Endothelial cell of umbilical vein (primary cell): ENCODE measurements at regions not wholly inside any gene's neighbourhood (a gene's known extent, or its start where the extent isn't known, plus 50 kb on each side); places are given as distances from the start of the nearest gene placed in this dataset.

Source experiments
- BruUV-seq: library from RNA; stranded (reverse); fragments of 400-500 nt; replicated peaks from 2 replicates; lab custom pipeline; 2021; lab: Mats Ljungman, UMichigan
- CTCF ChIA-PET: fragments of 300-600, 350-600 bp; sonication (Branson Sonifier 250); formaldehyde crosslinking; loops from one replicate; lab custom pipeline; 2021; ENCODE audit warnings: antibody characterized with exemption, inconsistent platforms; lab: Charles Lee
- POLR2A ChIA-PET: fragments of 300-600, 350-600 bp; sonication (Branson Sonifier 250); formaldehyde crosslinking; loops from one replicate; lab custom pipeline; 2021; ENCODE audit warnings: antibody characterized with exemption, inconsistent platforms; lab: Charles Lee
- DNase-seq: peaks from one replicate; pipeline ENCODE4 v3.0.0-alpha.2; 2011; ENCODE audit warnings: low read depth, low spot score
- FAIRE-seq: peaks from 2 replicates; lab custom pipeline; 2011; peaks lifted over from hg19 to GRCh38; lab: Jason Lieb, UNC
- H2AFZ ChIP-seq: 2 replicates; pipeline ENCODE4 v1.6.0; 2012; ENCODE audit warnings: low read depth, low read length, control low read depth, inconsistent platforms
- H3K27ac ChIP-seq: 2 replicates; pipeline ENCODE4 v1.5.1; 2011; ENCODE audit warnings: low read depth, mild to moderate bottlenecking, control low read depth, low read length, moderate library complexity; ENCODE audit not compliant: insufficient read depth
- H3K27me3 ChIP-seq, 2 experiments: 2 replicates each; pipeline versions ENCODE4 v1.6.0 to v1.6.1; 2011; ENCODE audit warnings: low read length in 2 of 2, mixed read lengths in 1 of 2; ENCODE audit not compliant: control insufficient read depth in 2 of 2, insufficient read depth in 2 of 2
- H3K36me3 ChIP-seq, 2 experiments: 2 replicates in 1 of 2; 3 replicates in 1 of 2; pipeline ENCODE4 v1.5.1; 2011; ENCODE audit warnings: low read length in 2 of 2, mild to moderate bottlenecking in 1 of 2, moderate library complexity in 1 of 2; ENCODE audit not compliant: control insufficient read depth in 2 of 2, insufficient read depth in 2 of 2; ENCODE audit errors: extremely low read depth in 1 of 2
- H3K4me1 ChIP-seq: 3 replicates; pipeline ENCODE4 v1.5.1; 2011; ENCODE audit warnings: mild to moderate bottlenecking, low read length; ENCODE audit not compliant: control insufficient read depth, insufficient read depth; ENCODE audit errors: extremely low read depth
- H3K4me2 ChIP-seq: 2 replicates; pipeline ENCODE4 v1.6.1; 2011; ENCODE audit warnings: low read length, control low read depth, mixed read lengths; ENCODE audit not compliant: insufficient read depth
- H3K4me3 ChIP-seq, 3 experiments: fragments of 200-600 bp in 1 of 3; sonication (generic), shearing (Covaris generic) in 1 of 3; replicated peaks in 1 of 3; 2 replicates each; pipeline ENCODE4 v1.5.1; 2011 to 2016; ENCODE audit warnings: control low read depth in 3 of 3, low read length in 3 of 3, mild to moderate bottlenecking in 2 of 3, inconsistent platforms in 1 of 3, low read depth in 1 of 3, moderate library complexity in 1 of 3; ENCODE audit not compliant: insufficient read depth in 1 of 3
- H3K79me2 ChIP-seq: 2 replicates; pipeline ENCODE4 v1.6.0; 2012; ENCODE audit warnings: low read length, inconsistent platforms; ENCODE audit not compliant: control insufficient read depth, insufficient read depth
- H3K9ac ChIP-seq: replicated peaks from 2 replicates; pipeline ENCODE3; 2011; ENCODE audit warnings: low read length, control low read depth; ENCODE audit not compliant: insufficient read depth; ENCODE audit errors: extremely low read depth
- H3K9me1 ChIP-seq: replicated peaks from 3 replicates; pipeline ENCODE4 v1.6.0; 2011; ENCODE audit warnings: mild to moderate bottlenecking, low read length; ENCODE audit not compliant: control insufficient read depth, insufficient read depth; ENCODE audit errors: extremely low read depth
- H3K9me3 ChIP-seq: replicated peaks from 2 replicates; pipeline ENCODE4 v1.5.1; 2012; ENCODE audit warnings: low read length, inconsistent platforms; ENCODE audit not compliant: control insufficient read depth, insufficient read depth
- H4K20me1 ChIP-seq: replicated peaks from 2 replicates; pipeline ENCODE3; 2011; ENCODE audit warnings: mild to moderate bottlenecking, low read length; ENCODE audit not compliant: control insufficient read depth, insufficient read depth; ENCODE audit errors: extremely low read depth
- EZH2 ChIP-seq: IDR thresholded peaks from 2 replicates; pipeline ENCODE4 v1.6.1; 2012; ENCODE audit warnings: borderline replicate concordance, low read depth, mild to moderate bottlenecking, moderate library complexity, low read length, inconsistent platforms; ENCODE audit not compliant: severe bottlenecking
- FOS ChIP-seq: IDR thresholded peaks from 2 replicates; pipeline ENCODE4 v1.6.1; 2011; ENCODE audit warnings: mild to moderate bottlenecking, low read length, moderate library complexity, borderline replicate concordance; ENCODE audit not compliant: insufficient read depth
- GATA2 ChIP-seq: IDR thresholded peaks from 2 replicates; pipeline ENCODE4 v1.7.0; 2011; ENCODE audit warnings: low read depth, mild to moderate bottlenecking, moderate library complexity, mixed read lengths, low read length; ENCODE audit not compliant: insufficient read length, insufficient read depth
- JUN ChIP-seq: IDR thresholded peaks from 2 replicates; pipeline ENCODE4 v1.6.1; 2011; ENCODE audit warnings: borderline replicate concordance, low read depth; ENCODE audit not compliant: insufficient read length, insufficient read depth
- MYC ChIP-seq: IDR thresholded peaks from one replicate; pipeline ENCODE4 v1.6.1; 2011; ENCODE audit warnings: mild to moderate bottlenecking, low read depth, low read length
- POLR2A ChIP-seq: IDR thresholded peaks from 2 replicates; pipeline ENCODE4 v1.6.1; 2012; ENCODE audit warnings: low read depth, mild to moderate bottlenecking, control low read depth, low read length
- POLR2AphosphoS5 ChIP-seq: IDR thresholded peaks from 2 replicates; pipeline ENCODE4 v1.6.1; 2012; ENCODE audit warnings: low read depth, mild to moderate bottlenecking, control low read depth, low read length, moderate library complexity; ENCODE audit not compliant: insufficient read depth
- dilution Hi-C: fragments of 300-500 bp; cut with MboI; formaldehyde crosslinking; loops from one replicate; pipeline ENCODE4 v1.15.0; 2019; ENCODE audit warnings: low sequenced_read_pairs; ENCODE audit not compliant: extremely low pct_ligation_motif_present
- intact Hi-C: fragments of 100-400 bp; cut with micrococcal nuclease; formaldehyde crosslinking; loops from one replicate; pipeline ENCODE4 v1.10.0; 2022
- TF ChIP-seq, protein P1 (sequence below): IDR thresholded peaks from 2 replicates; pipeline ENCODE4 v1.6.1; 2011; ENCODE audit not compliant: insufficient read depth, insufficient read length
- TF ChIP-seq, protein P2 (sequence below), 2 donors: IDR thresholded peaks; 1 replicate in 1 of 2; 2 replicates in 1 of 2; pipeline ENCODE4 v1.5.1; 2011; ENCODE audit warnings: low read length in 2 of 2, mild to moderate bottlenecking in 2 of 2, moderate library complexity in 2 of 2, control low read depth in 1 of 2, inconsistent platforms in 1 of 2, low read depth in 1 of 2; ENCODE audit not compliant: insufficient read depth in 1 of 2; ENCODE audit errors: extremely low read depth in 1 of 2

DNA sequence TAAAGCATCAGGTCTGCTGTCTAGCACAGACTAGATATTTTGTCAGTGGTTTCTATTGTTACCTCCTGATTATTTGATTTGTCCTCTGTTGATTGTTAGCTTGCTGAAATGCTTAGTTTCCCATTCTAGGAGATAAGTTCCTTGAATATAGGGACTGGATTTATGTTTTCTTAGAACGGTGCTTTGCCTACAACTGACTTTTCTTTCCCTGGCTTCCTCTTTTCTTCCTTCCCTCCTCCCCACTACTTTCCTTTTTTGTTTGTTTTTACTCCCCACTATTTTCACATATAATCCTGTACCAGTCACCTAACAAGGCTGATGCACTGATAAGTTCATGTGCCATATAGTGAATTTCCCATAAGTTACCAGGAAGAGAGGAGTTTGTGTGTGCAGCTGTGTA lies 58.5 kb upstream of the METAP2 start:
- ChIA-PET POLR2A (no interaction called here), CTCF (no interaction called here)

More for the DNA sequence above, 58.5 kb upstream of the METAP2 start:
- H3K36me3 ChIP-seq: no peaks in the 10 kb centered on the region
- H3K4me1 ChIP-seq: no peaks in the 10 kb centered on the region
- H3K79me2 ChIP-seq: no peaks in the 10 kb centered on the region
- H2AFZ ChIP-seq: no peak overlapping the region
- H3K9ac ChIP-seq: no peak overlapping the region
- H3K4me2 ChIP-seq: no peak overlapping the region
- H3K9me3 ChIP-seq: no peaks in the 10 kb centered on the region
- no TSS peak for BruUV-seq
- H3K4me3 ChIP-seq: no peak overlapping the region
- TF ChIP-seq JUN (no peak), GATA2 (no peak), POLR2A (no peak), EZH2 (no peak), POLR2AphosphoS5 (no peak), MYC (no peak), FOS (no peak)
- TF ChIP-seq, protein P1, sequence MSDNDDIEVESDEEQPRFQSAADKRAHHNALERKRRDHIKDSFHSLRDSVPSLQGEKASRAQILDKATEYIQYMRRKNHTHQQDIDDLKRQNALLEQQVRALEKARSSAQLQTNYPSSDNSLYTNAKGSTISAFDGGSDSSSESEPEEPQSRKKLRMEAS: no peak
- TF ChIP-seq, protein P2, sequence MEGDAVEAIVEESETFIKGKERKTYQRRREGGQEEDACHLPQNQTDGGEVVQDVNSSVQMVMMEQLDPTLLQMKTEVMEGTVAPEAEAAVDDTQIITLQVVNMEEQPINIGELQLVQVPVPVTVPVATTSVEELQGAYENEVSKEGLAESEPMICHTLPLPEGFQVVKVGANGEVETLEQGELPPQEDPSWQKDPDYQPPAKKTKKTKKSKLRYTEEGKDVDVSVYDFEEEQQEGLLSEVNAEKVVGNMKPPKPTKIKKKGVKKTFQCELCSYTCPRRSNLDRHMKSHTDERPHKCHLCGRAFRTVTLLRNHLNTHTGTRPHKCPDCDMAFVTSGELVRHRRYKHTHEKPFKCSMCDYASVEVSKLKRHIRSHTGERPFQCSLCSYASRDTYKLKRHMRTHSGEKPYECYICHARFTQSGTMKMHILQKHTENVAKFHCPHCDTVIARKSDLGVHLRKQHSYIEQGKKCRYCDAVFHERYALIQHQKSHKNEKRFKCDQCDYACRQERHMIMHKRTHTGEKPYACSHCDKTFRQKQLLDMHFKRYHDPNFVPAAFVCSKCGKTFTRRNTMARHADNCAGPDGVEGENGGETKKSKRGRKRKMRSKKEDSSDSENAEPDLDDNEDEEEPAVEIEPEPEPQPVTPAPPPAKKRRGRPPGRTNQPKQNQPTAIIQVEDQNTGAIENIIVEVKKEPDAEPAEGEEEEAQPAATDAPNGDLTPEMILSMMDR (IDR thresholded peaks at IDR 0.05; ENCODE audit: extremely low read depth in 1 of 2, insufficient read depth in 1 of 2, low read depth in 1 of 2, low read length in 2 of 2): no peak
- H4K20me1 ChIP-seq: no peaks in the 10 kb centered on the region
- dilution Hi-C loops (no loop called here), intact Hi-C loops (no loop called here)
- peaks cover 0 to 2% of the 10 kb centered on the region in 2 experiments for H3K27me3 ChIP-seq
- no peak for DNase-seq
- FAIRE-seq: no peak
- no peak overlapping the region for H3K27ac ChIP-seq
- no peaks in the 10 kb centered on the region for H3K9me1 ChIP-seq
